H9 (cell line): ENCODE measurements at regions not wholly inside any gene's neighbourhood (a gene's known extent, or its start where the extent isn't known, plus 50 kb on each side); places are given as distances from the start of the nearest gene placed in this dataset.

Experiments used
- DNase-seq: peaks from one replicate; pipeline ENCODE4 v3.0.0-alpha.2; 2017
- H2AFZ ChIP-seq: one replicate; pipeline ENCODE4 v1.6.1; 2013; ENCODE audit warnings: mild to moderate bottlenecking, low read length, control low read depth, moderate library complexity
- H2AK5ac ChIP-seq: 2 replicates; pipeline ENCODE4 v1.6.1; 2013; ENCODE audit warnings: low read length, control low read depth, mixed read lengths; ENCODE audit not compliant: insufficient read length
- H2BK120ac ChIP-seq: one replicate; pipeline ENCODE4 v1.6.1; 2013; ENCODE audit warnings: low read depth, mild to moderate bottlenecking, low read length, control low read depth, inconsistent platforms; ENCODE audit not compliant: poor library complexity, severe bottlenecking
- H2BK12ac ChIP-seq: 2 replicates; pipeline ENCODE4 v1.6.1; 2013; ENCODE audit warnings: low read length, control low read depth, mixed read lengths, low read depth; ENCODE audit not compliant: insufficient read length
- H2BK15ac ChIP-seq: 2 replicates; pipeline ENCODE4 v1.6.1; 2013; ENCODE audit warnings: low read depth, low read length, control low read depth
- H2BK20ac ChIP-seq: one replicate; pipeline ENCODE4 v1.6.1; 2013; ENCODE audit warnings: low read depth, mild to moderate bottlenecking, low read length, control low read depth, inconsistent platforms; ENCODE audit not compliant: poor library complexity, severe bottlenecking
- H2BK5ac ChIP-seq: 2 replicates; pipeline ENCODE4 v1.6.1; 2013; ENCODE audit warnings: low read length, control low read depth, mixed read lengths; ENCODE audit not compliant: insufficient read length
- H3K14ac ChIP-seq: 2 replicates; pipeline ENCODE4 v1.6.1; 2013; ENCODE audit warnings: low read length, control low read depth; ENCODE audit not compliant: insufficient read depth
- H3K18ac ChIP-seq: 2 replicates; pipeline ENCODE4 v1.6.1; 2013; ENCODE audit warnings: low read depth, mild to moderate bottlenecking, mixed read lengths, low read length, control low read depth; ENCODE audit not compliant: insufficient read length
- H3K23ac ChIP-seq: 2 replicates; pipeline ENCODE4 v1.6.1; 2013; ENCODE audit warnings: low read length, control low read depth, mixed read lengths, low read depth; ENCODE audit not compliant: insufficient read length
- H3K23me2 ChIP-seq: 2 replicates; pipeline ENCODE4 v1.6.1; 2013; ENCODE audit warnings: low read depth, mild to moderate bottlenecking, mixed read lengths, low read length, control low read depth; ENCODE audit not compliant: insufficient read length, poor library complexity, severe bottlenecking
- H3K27ac ChIP-seq: 2 replicates; pipeline ENCODE4 v1.5.1; 2013; ENCODE audit warnings: low read length, control low read depth, mixed read lengths, low read depth; ENCODE audit not compliant: insufficient read length
- H3K27me3 ChIP-seq: 2 replicates; pipeline ENCODE4 v1.6.1; 2013; ENCODE audit warnings: low read length, control low read depth, inconsistent platforms; ENCODE audit not compliant: insufficient read depth
- H3K4ac ChIP-seq: 2 replicates; pipeline ENCODE4 v1.6.1; 2013; ENCODE audit warnings: low read depth, mild to moderate bottlenecking, control low read depth, inconsistent platforms, low read length, moderate library complexity
- H3K4me1 ChIP-seq: 2 replicates; pipeline ENCODE4 v1.6.1; 2013; ENCODE audit warnings: low read length, control low read depth, inconsistent platforms; ENCODE audit not compliant: insufficient read depth
- H3K4me2 ChIP-seq: 2 replicates; pipeline ENCODE4 v1.6.1; 2013; ENCODE audit warnings: low read length, control low read depth, mixed read lengths; ENCODE audit not compliant: insufficient read length, insufficient read depth
- H3K56ac ChIP-seq: 2 replicates; pipeline ENCODE4 v1.6.1; 2013; ENCODE audit warnings: low read depth, mild to moderate bottlenecking, mixed read lengths, low read length, control low read depth; ENCODE audit not compliant: insufficient read length
- H3K79me1 ChIP-seq: 2 replicates; pipeline ENCODE4 v1.6.1; 2013; ENCODE audit warnings: low read depth, mild to moderate bottlenecking, moderate library complexity, low read length, control low read depth, inconsistent platforms; ENCODE audit not compliant: insufficient read depth, poor library complexity, severe bottlenecking
- H3K79me2 ChIP-seq: 2 replicates; pipeline ENCODE4 v1.6.1; 2013; ENCODE audit warnings: low read length, control low read depth, inconsistent platforms; ENCODE audit not compliant: insufficient read depth
- H3K9ac ChIP-seq: 2 replicates; pipeline ENCODE4 v1.6.1; 2013; ENCODE audit warnings: low read length, control low read depth, mixed read lengths; ENCODE audit not compliant: insufficient read length; ENCODE audit errors: extremely low read depth
- H3K9me3 ChIP-seq: one replicate; pipeline ENCODE4 v1.6.1; 2013; ENCODE audit warnings: low read depth, low read length, inconsistent platforms; ENCODE audit not compliant: control insufficient read depth
- H3T11ph ChIP-seq: one replicate; pipeline ENCODE4 v1.6.1; 2013; ENCODE audit warnings: mild to moderate bottlenecking, low read length, control low read depth, inconsistent platforms
- H4K20me1 ChIP-seq: one replicate; pipeline ENCODE4 v1.6.1; 2013; ENCODE audit not compliant: control insufficient read depth, insufficient read length, insufficient read depth
- H4K5ac ChIP-seq: 2 replicates; pipeline ENCODE4 v1.6.1; 2013; ENCODE audit warnings: low read depth, mild to moderate bottlenecking, mixed read lengths, low read length, control low read depth; ENCODE audit not compliant: insufficient read length
- H4K8ac ChIP-seq: replicated peaks from 2 replicates; pipeline ENCODE4 v1.6.1; 2013; ENCODE audit warnings: low read length, control low read depth, mixed read lengths, low read depth; ENCODE audit not compliant: insufficient read length
- H4K91ac ChIP-seq: 2 replicates; pipeline ENCODE4 v1.6.1; 2013; ENCODE audit warnings: low read depth, mild to moderate bottlenecking, moderate library complexity, mixed read lengths, low read length, control low read depth; ENCODE audit not compliant: insufficient read length
- H3K27ac Mint-ChIP-seq, 3 experiments: 2 replicates in 2 of 3; 3 replicates in 1 of 3; pipeline ENCODE4 v1.8.0; 2020 to 2021; ENCODE audit warnings: mixed read lengths in 3 of 3, mild to moderate bottlenecking in 1 of 3, moderate library complexity in 1 of 3
- H3K27me3 Mint-ChIP-seq: 2 replicates; pipeline ENCODE4 v1.8.0; 2021; ENCODE audit warnings: low read depth, mild to moderate bottlenecking, moderate library complexity, mixed read lengths
- H3K36me3 Mint-ChIP-seq, 3 experiments: 2 replicates in 2 of 3; 3 replicates in 1 of 3; pipeline ENCODE4 v1.8.0; 2020 to 2021; ENCODE audit warnings: low read depth in 3 of 3, mixed read lengths in 3 of 3; ENCODE audit not compliant: insufficient read depth in 1 of 3
- H3K4me1 Mint-ChIP-seq, 2 experiments: 2 replicates each; pipeline ENCODE4 v1.8.0; 2020; ENCODE audit warnings: mixed read lengths in 2 of 2
- H3K4me3 Mint-ChIP-seq, 2 experiments: 2 replicates in 1 of 2; 3 replicates in 1 of 2; pipeline ENCODE4 v1.8.0; 2020 to 2021; ENCODE audit warnings: mild to moderate bottlenecking in 2 of 2, mixed read lengths in 2 of 2, moderate library complexity in 1 of 2
- H3K9me3 Mint-ChIP-seq, 2 experiments: 2 replicates in 1 of 2; 3 replicates in 1 of 2; pipeline ENCODE4 v1.8.0; 2020; ENCODE audit warnings: mild to moderate bottlenecking in 2 of 2, mixed read lengths in 2 of 2, moderate library complexity in 1 of 2
- CTCF ChIP-seq: fragments of 200-600 bp; sonication (generic); conservative IDR thresholded peaks from 3 replicates; pipeline ENCODE4 v1.8.0; 2021; ENCODE audit warnings: antibody characterized with exemption, mild to moderate bottlenecking
- WGBS: extraction: QIAGEN DNeasy Blood & Tissue Kit; methylation state at CpG from one replicate; pipeline ENCODE4 v1.1.7; 2013; ENCODE audit warnings: missing lambda C conversion rate, low lambda C conversion rate, mixed read lengths; ENCODE audit not compliant: insufficient read length; ENCODE audit errors: extremely low coverage; 5-methylcytosine and 5-hydroxymethylcytosine counted together

GRCh38 chr5:167241436-167242067, 1049.9 kb upstream of the WWC1 start:
- Histone ChIP-seq H2BK12ac (no peak overlapping the region), H3K23ac (no peak overlapping the region), H3T11ph (no peak overlapping the region), H2BK20ac (no peak overlapping the region), H3K4me1 (no peaks in the 10 kb centered on the region; the same call in 1 of the 2 replicates), H2BK120ac (no peak overlapping the region), H3K4ac (no peak overlapping the region), H3K27ac (no peak overlapping the region), H3K56ac (no peak overlapping the region), H2AFZ (no peak overlapping the region), H3K79me2 (no peaks in the 10 kb centered on the region), H4K20me1 (no peaks in the 10 kb centered on the region), H2BK5ac (no peak overlapping the region), H2AK5ac (no peak overlapping the region), H3K9me3 (no peaks in the 10 kb centered on the region), H3K27me3 (no peaks in the 10 kb centered on the region), H4K91ac (no peak overlapping the region), H3K9ac (no peak overlapping the region), H3K79me1 (no peaks in the 10 kb centered on the region), H4K5ac (no peak overlapping the region), H3K4me2 (no peak overlapping the region), H3K18ac (no peak overlapping the region), H3K23me2 (no peaks in the 10 kb centered on the region), H3K14ac (no peak overlapping the region), H4K8ac (no peak overlapping the region), H2BK15ac (no peak overlapping the region)
- H3K4me1 Mint-ChIP-seq, result peaks cover 5% of the 10 kb centered on the region in 2 experiments; a peak in 3 of 4 replicates
- no peak overlapping the region for H3K4me3 Mint-ChIP-seq
- no CpG with 5 or more reads among the region's 6 CpGs for WGBS
- H3K9me3 Mint-ChIP-seq, result peaks cover 0 to under 1% of the 10 kb centered on the region in 2 experiments; a peak in 1 of 5 replicates
- no peak overlapping the region for H3K27ac Mint-ChIP-seq
- 0 out of 7 replicates have a peak, but pooled peaks cover 0 to under 1% (median 0%) of the 10 kb centered on the region in 3 experiments for H3K36me3 Mint-ChIP-seq
- H3K27me3 Mint-ChIP-seq, result peaks cover 2% of the 10 kb centered on the region
- TF ChIP-seq CTCF, result no peak
- DNase-seq, result no peak
